Sigmoid colon (tissue), 4 donors: ENCODE measurements at regions not wholly inside any gene's neighbourhood (a gene's known extent, or its start where the extent isn't known, plus 50 kb on each side); places are given as distances from the start of the nearest gene placed in this dataset.

Experiments used
- POLR2AphosphoS5 ChIP-seq, 4 donors: sonication (generic); formaldehyde crosslinking; IDR thresholded peaks; one replicate each; pipeline ENCODE4 v1.6.1; 2017; ENCODE audit warnings: antibody characterized with exemption in 4 of 4
- TF ChIP-seq, protein P1 (sequence below), 4 experiments: fragments of 450-650 bp in 3 of 4; fragments of 200-600 bp in 1 of 4; IDR thresholded peaks; one replicate each; pipeline ENCODE4 v1.5.1; 2016 to 2019; ENCODE audit warnings: antibody characterized with exemption in 4 of 4, mild to moderate bottlenecking in 3 of 4, moderate library complexity in 2 of 4

GRCh38 chr7:131941291-131941690, 384.9 kb upstream of the PODXL start:
- TF ChIP-seq, protein P1, sequence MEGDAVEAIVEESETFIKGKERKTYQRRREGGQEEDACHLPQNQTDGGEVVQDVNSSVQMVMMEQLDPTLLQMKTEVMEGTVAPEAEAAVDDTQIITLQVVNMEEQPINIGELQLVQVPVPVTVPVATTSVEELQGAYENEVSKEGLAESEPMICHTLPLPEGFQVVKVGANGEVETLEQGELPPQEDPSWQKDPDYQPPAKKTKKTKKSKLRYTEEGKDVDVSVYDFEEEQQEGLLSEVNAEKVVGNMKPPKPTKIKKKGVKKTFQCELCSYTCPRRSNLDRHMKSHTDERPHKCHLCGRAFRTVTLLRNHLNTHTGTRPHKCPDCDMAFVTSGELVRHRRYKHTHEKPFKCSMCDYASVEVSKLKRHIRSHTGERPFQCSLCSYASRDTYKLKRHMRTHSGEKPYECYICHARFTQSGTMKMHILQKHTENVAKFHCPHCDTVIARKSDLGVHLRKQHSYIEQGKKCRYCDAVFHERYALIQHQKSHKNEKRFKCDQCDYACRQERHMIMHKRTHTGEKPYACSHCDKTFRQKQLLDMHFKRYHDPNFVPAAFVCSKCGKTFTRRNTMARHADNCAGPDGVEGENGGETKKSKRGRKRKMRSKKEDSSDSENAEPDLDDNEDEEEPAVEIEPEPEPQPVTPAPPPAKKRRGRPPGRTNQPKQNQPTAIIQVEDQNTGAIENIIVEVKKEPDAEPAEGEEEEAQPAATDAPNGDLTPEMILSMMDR (IDR thresholded peaks at IDR 0.05), result no peak
- TF ChIP-seq POLR2AphosphoS5 (IDR thresholded peaks at IDR 0.05), result no peak
